GM20000 (cell line): ENCODE measurements at regions not wholly inside any gene's neighbourhood (a gene's known extent, or its start where the extent isn't known, plus 50 kb on each side); places are given as distances from the start of the nearest gene placed in this dataset.
"Not testable (repeated sequence)": the region's sequence is repeated elsewhere in the genome, so short reads cannot be mapped to it uniquely, and the experiment has no call there.

Experiments
- DNase-seq: peaks from one replicate; pipeline ENCODE4 v3.0.0; 2012; ENCODE audit warnings: low spot score
- CTCF ChIP-seq: IDR thresholded peaks from 2 replicates; pipeline ENCODE4 v1.5.1; 2012; ENCODE audit warnings: mild to moderate bottlenecking, control low read depth; ENCODE audit errors: extremely low read depth, missing control alignments

GRCh38 chr6:13865141-13865540, 50.8 kb upstream of the MCUR1 start:
- TF ChIP-seq CTCF: no peak
- no peak for DNase-seq

GRCh38 chr6:13864669-13865068, 50.3 kb upstream of the MCUR1 start:
- not testable (repeated sequence) for DNase-seq
